ENCODE measurements at regions not wholly inside any gene's neighbourhood (a gene's known extent, or its start where the extent isn't known, plus 50 kb on each side); places are given as distances from the start of the nearest gene placed in this dataset.

- TF ChIP-seq POLR2A (conservative IDR thresholded peaks at IDR 0.05) = no peak
- TF ChIP-seq, protein P1, sequence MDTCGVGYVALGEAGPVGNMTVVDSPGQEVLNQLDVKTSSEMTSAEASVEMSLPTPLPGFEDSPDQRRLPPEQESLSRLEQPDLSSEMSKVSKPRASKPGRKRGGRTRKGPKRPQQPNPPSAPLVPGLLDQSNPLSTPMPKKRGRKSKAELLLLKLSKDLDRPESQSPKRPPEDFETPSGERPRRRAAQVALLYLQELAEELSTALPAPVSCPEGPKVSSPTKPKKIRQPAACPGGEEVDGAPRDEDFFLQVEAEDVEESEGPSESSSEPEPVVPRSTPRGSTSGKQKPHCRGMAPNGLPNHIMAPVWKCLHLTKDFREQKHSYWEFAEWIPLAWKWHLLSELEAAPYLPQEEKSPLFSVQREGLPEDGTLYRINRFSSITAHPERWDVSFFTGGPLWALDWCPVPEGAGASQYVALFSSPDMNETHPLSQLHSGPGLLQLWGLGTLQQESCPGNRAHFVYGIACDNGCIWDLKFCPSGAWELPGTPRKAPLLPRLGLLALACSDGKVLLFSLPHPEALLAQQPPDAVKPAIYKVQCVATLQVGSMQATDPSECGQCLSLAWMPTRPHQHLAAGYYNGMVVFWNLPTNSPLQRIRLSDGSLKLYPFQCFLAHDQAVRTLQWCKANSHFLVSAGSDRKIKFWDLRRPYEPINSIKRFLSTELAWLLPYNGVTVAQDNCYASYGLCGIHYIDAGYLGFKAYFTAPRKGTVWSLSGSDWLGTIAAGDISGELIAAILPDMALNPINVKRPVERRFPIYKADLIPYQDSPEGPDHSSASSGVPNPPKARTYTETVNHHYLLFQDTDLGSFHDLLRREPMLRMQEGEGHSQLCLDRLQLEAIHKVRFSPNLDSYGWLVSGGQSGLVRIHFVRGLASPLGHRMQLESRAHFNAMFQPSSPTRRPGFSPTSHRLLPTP (IDR thresholded peaks at IDR 0.05; ENCODE audit: borderline replicate concordance, extremely low read depth, insufficient read length) = no peak
These were observed 212.4 kb upstream of the C14orf180 start for GRCh38 chr14:104366931-104367865.

Measured in K562 (cell line).